ENCODE measurements at regions not wholly inside any gene's neighbourhood (a gene's known extent, or its start where the extent isn't known, plus 50 kb on each side); places are given as distances from the start of the nearest gene placed in this dataset.

- TF ChIP-seq CTCF (IDR thresholded peaks at IDR 0.05) (no peak), POLR2A (IDR thresholded peaks at IDR 0.05) (no peak)
These were observed 392.0 kb downstream of the DSC3 start for GRCh38 chr18:30650499-30650898.
